Inferior parietal cortex (tissue), 1 donor: ENCODE measurements at regions not wholly inside any gene's neighbourhood (a gene's known extent, or its start where the extent isn't known, plus 50 kb on each side); places are given as distances from the start of the nearest gene placed in this dataset.
A peak's percentile ranks its signal among the peaks of the same experiment; 100 is the strongest.
"Not testable (repeated sequence)": the region's sequence is repeated elsewhere in the genome, so short reads cannot be mapped to it uniquely, and the experiment has no call there.

Experiments used
- DNase-seq: peaks from one replicate; pipeline ENCODE4 v3.0.0-alpha.2; 2016; ENCODE audit errors: extremely low spot score

DNA sequence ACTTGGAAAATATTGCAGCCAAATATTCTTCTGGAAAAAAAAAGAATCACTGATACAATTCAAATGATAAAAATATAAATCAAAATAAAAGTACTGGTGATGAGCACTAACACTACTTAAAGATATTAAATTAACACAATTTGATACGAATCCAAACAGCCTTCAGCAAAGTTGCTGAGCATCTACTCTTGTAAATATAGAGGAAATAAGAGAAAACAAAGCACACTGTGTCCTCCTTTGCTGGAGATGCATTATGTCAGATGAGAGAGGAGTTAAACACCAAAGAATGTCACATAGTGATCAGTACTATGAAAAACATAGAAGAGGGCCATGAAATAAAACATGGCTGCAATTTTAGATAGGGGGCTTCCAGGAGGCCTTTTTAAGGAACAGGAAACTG, 177.4 kb upstream of the RNPC3 start:
- DNase-seq: no peak

DNA sequence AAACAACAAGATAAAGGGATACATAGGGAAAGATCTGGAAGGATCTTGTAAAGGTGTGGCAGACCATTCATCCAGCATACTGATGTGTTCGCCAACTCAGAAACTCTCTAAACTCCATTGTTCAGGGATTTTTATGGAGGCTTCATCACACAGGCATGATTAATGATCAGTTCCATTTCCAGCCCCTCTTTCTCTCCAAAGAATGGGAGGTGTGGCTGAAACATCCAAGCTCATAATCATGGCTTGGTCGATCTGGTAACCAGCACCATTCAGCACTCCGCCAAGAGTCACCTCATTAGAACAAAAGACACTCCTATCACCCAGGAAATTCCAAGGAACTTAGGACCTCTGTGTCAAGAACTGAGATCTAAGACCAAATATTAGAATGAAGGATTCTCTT, 180.6 kb upstream of the RNPC3 start:
- DNase-seq: no peak

DNA sequence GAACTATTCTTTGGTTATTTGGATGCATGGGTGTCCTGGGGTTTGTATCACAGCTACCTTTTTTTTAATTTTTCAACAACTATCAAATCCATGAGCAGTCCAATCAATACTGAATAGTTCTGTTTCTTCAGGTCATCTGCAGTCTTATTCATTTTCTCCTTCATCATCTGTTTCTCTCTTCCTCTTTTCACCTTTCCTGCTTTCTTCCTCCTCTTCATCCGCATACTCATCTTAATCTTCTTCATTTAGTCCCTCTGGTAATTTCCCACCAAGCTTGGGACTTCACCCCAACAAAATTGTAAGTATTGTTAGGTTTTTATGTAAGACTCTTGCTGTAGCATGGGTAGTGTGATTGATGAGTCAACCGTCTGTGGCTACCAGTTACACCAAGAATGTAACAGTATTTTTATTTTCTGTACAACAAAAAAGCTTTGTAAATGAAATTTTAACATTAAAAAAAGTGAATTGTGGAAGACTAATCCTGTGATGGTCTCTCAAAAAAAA, 184.1 kb upstream of the RNPC3 start:
- no peak for DNase-seq

DNA sequence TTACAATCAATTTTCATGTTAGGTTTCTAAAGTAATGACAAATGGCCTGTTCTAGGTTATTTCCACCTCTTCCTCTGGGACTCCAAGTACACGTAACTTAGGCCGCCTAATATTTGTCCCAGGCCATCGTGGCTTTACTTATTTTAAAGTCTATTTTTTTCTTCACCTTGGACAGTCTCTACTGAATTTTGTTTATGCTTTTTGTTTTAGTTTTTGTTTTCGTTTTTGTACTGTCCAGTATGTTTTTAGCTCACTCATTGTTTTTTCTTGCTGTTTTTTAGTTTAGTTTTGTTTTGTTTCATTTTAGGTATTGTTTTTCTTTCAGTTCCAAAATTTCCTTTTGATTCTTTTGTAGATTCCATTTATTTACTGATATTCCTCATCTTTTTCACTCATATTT, 187.7 kb upstream of the RNPC3 start:
- DNase-seq: no peak

DNA sequence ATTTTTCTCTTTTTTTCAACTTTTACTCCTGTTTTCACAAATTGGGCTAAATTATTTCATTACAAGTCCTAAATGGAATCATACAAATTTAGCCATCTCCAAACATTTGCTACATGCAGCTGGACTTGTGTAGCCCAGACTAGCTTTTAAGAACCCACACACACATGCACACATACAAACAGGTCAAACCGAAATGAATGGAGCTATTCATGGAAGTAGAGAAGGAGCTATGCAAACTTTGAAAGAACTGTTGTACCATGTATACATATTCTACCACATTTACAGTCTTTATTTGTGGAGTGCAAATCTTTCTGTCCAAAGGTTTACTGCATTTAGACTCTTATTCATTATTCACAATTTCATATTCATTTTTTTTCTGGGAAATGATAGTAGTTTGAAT, 189.1 kb upstream of the RNPC3 start:
- peak; percentile 16 for DNase-seq

DNA sequence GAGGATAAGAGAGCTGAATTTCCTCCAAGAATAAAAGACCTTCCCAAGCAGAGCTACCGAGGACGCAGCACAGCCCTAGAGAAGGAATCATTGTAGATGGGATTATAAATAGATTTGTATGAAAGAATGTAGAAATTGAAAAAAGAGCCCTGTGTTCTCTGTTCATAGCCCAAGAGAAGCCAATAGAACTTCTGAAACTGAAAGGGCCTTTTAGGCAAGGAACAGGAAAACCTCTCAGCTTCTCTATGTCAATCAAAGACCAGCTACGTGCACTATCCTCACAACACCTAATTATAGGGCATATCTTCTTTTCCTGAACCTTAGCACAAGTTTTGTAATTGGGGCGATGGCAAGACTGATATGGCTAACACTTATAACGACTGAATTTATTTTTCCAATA, 192.4 kb upstream of the RNPC3 start:
- DNase-seq: no peak

DNA sequence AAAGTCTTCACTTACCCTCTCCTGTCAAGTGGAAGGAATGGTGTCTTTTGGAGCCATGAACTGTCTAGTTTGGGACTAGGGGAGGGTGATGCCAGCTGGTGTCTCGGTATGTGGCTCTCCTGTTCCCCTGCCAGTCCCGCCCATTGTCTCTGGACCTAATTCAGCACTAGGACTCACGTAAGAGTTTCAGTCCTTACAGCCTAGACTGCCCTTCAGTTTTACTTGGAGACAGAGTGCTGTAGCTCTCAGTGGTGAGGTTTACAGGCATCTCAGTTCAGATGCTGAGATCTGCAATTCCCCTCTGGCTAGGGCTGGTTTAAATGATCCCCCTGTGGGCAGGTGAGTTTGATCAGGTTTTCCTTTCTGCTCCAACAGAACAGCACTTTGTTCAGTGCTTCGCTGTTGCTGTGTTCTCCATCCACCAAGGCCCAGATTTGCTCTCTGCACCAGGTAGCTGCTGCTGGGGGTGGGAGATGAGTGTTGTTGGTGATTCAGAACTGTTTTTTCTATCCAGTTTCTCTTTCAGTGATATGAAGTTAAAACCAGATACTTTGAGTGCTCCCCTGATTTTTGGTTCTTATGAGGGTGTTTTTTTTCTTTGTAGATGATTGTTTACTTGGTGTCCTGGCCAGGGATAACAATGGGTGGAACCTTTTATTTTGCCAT, 198.3 kb upstream of the RNPC3 start:
- no peak for DNase-seq

DNA sequence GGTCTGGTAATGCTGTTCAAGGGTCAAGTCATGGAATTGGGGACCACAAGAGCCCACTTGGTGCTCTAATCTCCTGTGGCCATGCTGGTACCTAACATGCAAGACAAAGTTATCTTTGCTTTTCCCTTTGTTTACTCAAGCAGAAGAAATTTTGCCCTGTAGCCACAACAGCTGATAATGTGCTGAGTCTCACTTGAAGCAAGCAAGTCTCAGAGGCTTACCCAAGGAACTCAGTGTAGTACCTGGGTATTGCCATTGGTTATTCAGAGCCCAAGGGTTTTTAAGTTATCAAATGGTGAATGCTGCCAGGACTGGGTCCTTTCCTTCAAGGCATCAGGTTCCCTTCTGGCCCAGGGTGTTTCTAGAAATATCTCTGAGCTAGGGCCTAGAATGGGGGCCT, 198.9 kb upstream of the RNPC3 start:
- no peak for DNase-seq

DNA sequence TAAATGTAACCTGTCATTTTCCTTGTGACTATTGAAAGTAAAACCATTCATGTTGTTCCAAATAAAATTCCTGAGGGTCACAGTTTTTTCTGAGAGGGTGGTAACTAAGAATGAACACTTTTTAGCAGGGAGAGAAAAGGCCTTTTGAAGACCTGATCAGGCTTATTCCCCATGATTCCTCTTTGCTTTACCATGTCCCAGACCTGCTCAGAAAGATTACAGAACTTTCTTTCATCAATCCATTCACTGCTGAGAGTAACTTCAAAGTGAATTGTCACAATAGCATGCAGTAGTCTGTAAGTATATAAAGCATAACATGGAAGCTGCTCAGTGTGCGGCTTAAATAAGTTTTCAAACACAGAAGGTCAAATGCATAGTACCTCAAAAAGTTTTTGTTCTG, 201.5 kb upstream of the COL11A1 start:
- DNase-seq: no peak

DNA sequence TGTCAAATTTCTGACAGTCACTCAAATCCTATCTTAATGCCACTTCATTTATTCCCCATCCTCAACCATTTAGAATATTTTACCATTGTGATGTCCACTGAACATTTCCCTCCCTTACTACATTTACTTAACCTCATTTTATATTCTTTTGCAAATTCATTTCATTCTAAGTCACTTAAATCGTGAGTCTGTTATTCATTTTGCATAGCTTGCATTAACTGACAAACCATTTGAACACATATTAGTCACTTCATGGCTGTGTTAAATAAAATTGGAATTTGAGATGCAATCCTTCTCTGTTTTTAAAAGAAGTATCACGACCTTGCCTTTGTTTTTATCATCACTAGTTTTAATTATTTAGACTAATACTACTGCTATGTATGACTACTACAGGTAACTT, 199.4 kb upstream of the COL11A1 start:
- no peak for DNase-seq

DNA sequence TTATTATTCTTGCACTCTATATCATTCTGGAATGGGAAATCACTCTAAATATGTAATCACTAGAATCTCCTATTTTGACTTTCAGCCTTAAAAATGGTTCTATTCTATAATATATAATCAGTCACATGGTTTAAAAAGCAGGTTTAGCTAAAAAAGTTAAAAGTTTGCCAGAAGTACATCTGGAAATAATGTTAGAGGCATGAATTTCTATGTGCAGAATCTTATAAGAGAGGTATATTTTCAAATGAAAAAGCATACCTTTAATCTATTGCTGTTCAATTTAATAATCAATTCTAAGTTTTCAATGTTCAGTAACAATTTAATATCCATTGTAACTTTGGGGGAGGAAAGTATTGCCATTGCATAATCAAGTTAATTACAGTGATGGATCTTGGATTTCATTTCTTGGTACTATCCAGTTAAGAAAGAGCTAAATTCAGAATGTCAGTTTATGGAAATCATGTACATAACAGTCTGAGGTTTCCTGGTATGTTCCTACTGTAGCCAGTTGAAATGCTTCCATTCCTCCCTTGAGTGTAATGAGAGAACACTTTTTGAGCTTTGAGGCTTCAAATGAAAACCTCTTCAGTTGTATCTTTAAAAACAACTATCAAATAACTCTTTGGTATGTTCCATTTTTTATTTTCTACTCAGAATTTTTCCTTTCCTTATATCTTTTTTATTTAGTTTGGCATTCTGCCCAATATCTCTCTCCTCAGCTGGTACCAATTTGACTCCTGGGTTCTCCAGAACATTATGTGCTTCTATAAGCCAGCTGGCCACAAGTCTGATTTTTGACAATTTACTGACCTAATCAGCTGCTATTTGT, 175.7 kb upstream of the COL11A1 start:
- DNase-seq: no peak

DNA sequence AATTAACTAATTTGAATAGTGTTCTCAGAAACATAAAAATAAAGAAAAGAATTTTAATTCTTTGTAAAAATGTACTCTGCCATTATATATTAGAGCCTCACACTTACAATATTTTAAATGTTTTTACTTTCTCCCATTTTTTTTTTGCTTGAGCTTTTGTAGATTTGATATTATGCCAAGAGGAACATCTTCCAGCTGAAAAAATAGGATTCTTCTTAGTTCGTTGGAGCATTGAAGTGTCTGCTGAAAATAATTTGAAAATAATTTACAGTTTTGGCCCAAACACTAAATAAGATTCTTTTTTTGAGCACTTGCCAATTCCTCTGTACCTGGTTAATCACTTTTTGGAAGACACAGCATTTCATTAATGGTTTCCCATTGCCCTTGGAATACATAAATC, 175.0 kb upstream of the COL11A1 start:
- DNase-seq: no peak

DNA sequence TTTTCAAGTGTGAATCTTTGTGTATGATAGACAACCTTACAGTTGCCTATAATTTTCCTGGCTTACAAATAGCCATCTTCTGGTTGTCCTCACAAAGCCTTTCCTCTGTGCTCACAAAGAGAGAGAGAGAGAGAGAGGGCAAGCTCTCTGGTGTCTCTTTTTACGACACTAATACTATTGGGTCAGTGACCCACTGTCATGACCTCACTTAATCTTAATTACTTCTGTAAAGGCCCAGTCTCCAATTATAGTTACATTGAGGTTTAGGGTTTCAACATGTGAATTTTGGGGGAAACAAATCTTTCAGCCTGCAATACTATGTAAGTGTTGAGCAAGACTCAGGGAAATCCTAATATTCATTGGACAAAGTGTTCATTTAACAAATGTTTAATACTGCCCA, 167.4 kb upstream of the COL11A1 start:
- DNase-seq: no peak

DNA sequence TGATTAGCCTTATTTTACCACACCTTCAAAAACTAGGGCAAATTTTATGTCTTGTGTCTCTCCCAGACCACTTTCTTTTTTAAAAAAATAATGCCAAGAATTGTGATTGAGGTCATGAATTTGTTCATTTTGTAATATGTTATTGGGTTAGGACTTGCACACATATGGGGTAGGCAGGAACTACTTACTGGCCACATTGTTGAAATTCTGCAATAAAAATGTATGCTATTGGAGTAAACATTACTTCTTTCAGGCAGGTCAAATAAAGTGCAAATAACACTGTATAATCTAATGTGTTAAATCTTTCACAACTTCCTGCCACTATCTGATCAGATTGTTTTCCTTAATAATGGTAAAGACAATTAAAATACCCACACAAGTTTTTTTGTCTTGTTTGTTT, 166.6 kb upstream of the COL11A1 start:
- DNase-seq: no peak

DNA sequence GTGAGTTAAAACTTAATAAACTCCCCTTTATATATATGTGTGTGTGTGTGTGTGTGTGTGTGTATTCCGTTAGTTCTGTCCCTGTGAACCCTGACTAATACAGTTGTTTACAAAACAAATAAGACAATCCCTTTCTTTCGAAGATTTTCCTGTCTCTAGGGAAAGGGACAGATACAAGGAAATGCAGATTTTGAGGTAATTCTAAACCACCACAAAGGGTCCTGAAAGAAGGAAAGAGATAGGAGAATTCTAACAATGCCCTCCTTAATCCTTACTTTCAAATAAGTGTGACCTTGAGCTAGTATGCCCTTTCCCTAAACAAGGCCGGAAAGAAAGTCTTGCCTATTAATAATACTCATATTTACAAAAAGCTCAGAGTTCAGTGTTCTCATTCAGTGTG, 164.8 kb upstream of the COL11A1 start:
- DNase-seq: no peak

DNA sequence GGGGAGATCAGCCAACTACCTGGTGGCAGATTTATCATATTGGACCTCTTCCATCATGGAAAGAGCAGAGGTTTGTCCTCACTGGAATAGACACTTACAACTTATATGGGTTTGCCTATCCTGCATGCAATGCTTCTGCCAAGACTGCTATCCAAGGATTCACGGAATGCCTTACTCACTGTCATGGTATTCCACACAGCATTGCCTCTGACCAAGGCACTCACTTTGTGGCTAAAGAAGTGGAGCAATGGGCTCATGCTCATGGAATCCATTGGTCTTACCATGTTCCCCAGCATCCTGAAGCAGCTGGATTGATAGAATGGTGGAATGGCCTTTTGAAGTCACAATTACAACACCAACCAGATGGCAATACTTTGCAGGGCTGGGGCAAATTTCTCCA, 163.1 kb upstream of the COL11A1 start:
- not testable (repeated sequence) for DNase-seq

DNA sequence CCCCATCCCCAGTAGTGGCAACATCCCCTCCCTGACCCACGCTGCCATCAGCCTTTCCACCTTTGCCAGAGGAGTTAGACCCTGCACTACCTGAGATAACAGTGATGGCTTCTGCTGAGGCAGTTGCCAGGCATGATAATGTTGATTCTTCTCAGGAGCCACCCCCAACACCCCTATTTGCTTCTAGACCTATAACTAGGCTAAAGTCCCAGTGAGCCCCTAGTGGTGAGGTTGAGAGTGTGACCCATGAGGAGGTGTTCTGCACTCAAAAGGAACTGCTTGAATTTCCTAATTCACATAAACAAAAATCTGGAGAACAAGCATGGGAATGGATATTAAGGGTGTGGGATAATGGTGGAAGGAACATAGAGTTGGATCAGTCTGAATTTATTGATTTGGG, 159.6 kb upstream of the COL11A1 start:
- no peak for DNase-seq

DNA sequence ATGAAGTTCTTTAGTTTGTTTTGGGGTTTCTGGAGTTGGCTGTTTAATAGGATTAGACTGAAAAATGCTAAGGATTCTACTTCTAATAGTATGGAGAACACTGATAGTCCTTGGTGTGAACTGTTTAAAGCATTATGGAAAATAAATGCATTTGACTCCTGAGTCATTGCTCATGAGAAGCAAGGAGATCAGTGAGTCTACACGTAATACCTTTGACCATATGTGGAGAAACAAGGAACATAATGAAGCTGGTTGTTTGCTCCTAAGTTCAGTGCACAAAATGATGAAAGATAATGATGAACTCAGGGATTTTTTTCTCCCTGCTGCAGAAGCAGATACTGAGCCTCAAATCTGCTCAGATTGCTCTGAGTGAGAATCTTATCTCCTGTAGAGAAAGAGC, 158.9 kb upstream of the COL11A1 start:
- no peak for DNase-seq

DNA sequence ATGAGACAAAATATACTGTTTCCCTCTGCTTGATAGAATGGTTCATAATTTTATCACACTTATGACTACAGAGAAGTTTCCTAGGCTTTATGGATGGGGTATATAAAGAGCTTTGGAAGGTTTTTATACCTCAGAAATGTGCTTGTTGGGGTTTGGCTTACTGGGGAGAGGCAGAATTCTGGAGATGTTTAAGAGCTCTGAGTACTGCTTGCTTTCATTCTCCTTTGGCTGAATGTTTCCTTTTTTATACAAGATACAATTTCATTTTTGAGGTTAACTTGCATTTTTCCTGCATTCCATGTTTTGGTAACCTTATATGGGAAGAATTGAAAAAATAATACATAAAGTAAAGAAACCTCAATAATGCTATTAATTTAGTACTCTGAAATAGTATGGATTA, 157.7 kb upstream of the COL11A1 start:
- DNase-seq: no peak

DNA sequence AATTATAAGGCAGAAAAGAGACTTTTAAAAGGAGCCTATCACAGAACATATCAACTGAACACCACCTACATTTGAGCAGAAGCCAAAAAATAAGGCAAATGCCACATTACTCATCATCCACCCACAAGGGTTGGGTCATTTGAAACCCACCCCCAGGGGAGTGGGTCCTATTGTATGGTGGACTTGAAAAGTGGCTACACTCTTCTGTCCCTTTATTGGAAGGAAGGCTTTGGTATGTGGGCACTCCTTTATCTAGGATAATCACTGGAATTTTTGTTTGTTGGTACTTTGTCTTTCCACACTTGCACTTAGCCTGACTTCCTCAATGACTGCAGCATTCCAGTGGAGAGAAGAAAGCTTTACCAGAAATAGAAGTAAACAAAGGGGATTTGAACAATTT, 157.2 kb upstream of the COL11A1 start:
- DNase-seq: no peak

DNA sequence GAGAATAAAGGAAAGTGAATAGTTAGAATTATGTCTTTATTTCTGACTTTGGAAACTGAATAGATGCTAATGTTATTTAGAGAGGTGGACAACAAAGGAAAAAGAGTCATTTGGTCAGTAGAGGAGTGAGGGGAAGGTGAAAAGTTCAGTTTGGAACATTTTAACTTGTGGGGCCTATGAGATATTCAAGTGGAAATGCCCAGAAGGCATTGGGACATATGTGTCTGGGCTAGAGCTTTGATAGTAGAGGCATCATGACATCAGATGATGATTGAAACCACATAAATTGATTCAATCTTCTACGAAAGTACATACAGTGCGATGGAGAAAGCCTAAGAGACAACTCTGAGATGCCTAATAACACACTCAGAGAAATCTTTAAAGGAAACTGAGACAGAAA, 151.7 kb upstream of the COL11A1 start:
- no peak for DNase-seq

DNA sequence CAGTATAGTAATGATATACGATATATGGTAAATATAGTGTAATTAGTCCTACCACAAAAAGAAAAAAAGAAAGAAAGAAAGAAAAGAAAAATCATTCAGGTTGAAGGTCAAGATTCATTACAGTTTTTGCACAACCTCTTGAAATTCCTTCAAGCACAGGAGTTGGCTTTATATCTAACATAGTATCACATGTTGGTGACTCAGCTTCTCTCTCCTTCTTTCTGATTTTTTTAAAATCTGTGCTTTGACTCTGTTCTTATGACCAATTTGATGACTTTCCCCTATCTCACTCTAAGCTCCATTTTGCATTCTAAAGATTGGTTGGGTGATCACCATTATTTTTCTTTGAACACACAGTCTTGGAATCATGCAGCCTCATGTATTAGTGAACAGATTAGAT, 148.2 kb upstream of the COL11A1 start:
- DNase-seq: no peak

DNA sequence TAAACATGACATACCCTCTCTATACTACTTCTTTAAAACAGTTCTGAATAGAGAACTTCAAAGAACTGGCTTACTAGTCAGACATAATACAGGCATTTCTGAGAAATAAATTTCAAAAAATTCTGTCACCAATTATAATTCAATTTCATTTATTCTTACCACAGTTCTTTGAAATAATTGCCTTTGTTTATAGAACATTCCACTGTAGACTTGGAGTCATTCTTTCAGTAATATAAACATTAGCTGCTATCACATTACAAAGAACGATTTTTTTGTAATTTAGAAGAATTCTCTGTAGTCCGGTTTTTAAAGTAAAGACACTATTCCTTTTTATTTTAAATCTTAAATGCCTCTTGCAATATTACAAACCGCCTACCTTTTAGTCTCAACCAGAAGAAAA, 146.4 kb upstream of the COL11A1 start:
- DNase-seq: no peak
